ENCODE measurements at regions not wholly inside any gene's neighbourhood (a gene's known extent, or its start where the extent isn't known, plus 50 kb on each side); places are given as distances from the start of the nearest gene placed in this dataset.

- H3K9me3 ChIP-seq, result no peaks in the 10 kb centered on the region
- 79 to 86% methylated on average over 11 of the region's 12 CpGs for WGBS, 2 donors
- H3K36me3 ChIP-seq, result no peaks in the 10 kb centered on the region
- no peak for DNase-seq (ENCODE audit: low spot score in 2 of 2)
- no peaks in the 10 kb centered on the region for H3K27me3 ChIP-seq
- H3K4me1 ChIP-seq, result no peaks in the 10 kb centered on the region
- no peak overlapping the region for H3K4me3 ChIP-seq
- TF ChIP-seq POLR2A (IDR thresholded peaks at IDR 0.05), result no peak
- no peak for TF ChIP-seq EP300 (IDR thresholded peaks at IDR 0.05)
- no peak for TF ChIP-seq CTCF (IDR thresholded peaks at IDR 0.05)
- no peak overlapping the region for H3K27ac ChIP-seq
These were observed 1981.3 kb upstream of the IGFBP7 start for GRCh38 chr4:59091146-59092142.

- H3K9me3 ChIP-seq, result no peaks in the 10 kb centered on the region
- H3K27ac ChIP-seq, result no peak overlapping the region
- H3K36me3 ChIP-seq, result no peaks in the 10 kb centered on the region
- no peaks in the 10 kb centered on the region for H3K4me1 ChIP-seq
- no peak for DNase-seq (ENCODE audit: low spot score in 2 of 2)
- H3K27me3 ChIP-seq, result no peaks in the 10 kb centered on the region
- TF ChIP-seq EP300 (IDR thresholded peaks at IDR 0.05), result no peak
- no peak for TF ChIP-seq CTCF (IDR thresholded peaks at IDR 0.05)
- TF ChIP-seq POLR2A (IDR thresholded peaks at IDR 0.05), result no peak
- WGBS, 2 donors, result 84% methylated on average over 4 of the region's 4 CpGs
- H3K4me3 ChIP-seq, result no peak overlapping the region
These were observed 1984.3 kb upstream of the IGFBP7 start for GRCh38 chr4:59094505-59094904.

GRCh38 chr4:59102311-59102710, 1992.1 kb upstream of the IGFBP7 start:
- Histone ChIP-seq H3K27me3 (no peaks in the 10 kb centered on the region), H3K27ac (no peak overlapping the region), H3K4me1 (no peaks in the 10 kb centered on the region), H3K9me3 (no peaks in the 10 kb centered on the region), H3K36me3 (no peaks in the 10 kb centered on the region), H3K4me3 (no peak overlapping the region)
- DNase-seq (ENCODE audit: low spot score in 2 of 2), result no peak
- whole genome bisulfite sequencing, 2 donors, result 91 to 95% methylated on average over 2 of the region's 2 CpGs
- TF ChIP-seq CTCF (IDR thresholded peaks at IDR 0.05) (no peak), EP300 (IDR thresholded peaks at IDR 0.05) (no peak), POLR2A (IDR thresholded peaks at IDR 0.05) (no peak)

- 62 to 72% methylated on average over 4 of the region's 4 CpGs for WGBS, 2 donors
- H3K4me3 ChIP-seq, result no peak overlapping the region
- no peak for DNase-seq (ENCODE audit: low spot score in 2 of 2)
- H3K9me3 ChIP-seq, result no peaks in the 10 kb centered on the region
- no peaks in the 10 kb centered on the region for H3K27me3 ChIP-seq
- TF ChIP-seq EP300 (IDR thresholded peaks at IDR 0.05), result no peak
- H3K4me1 ChIP-seq, result no peaks in the 10 kb centered on the region
- no peaks in the 10 kb centered on the region for H3K36me3 ChIP-seq
- H3K27ac ChIP-seq, result no peak overlapping the region
These were observed 2010.2 kb upstream of the IGFBP7 start for GRCh38 chr4:59120287-59120814.

- Histone ChIP-seq H3K27ac (no peak overlapping the region), H3K27me3 (no peaks in the 10 kb centered on the region), H3K36me3 (no peaks in the 10 kb centered on the region), H3K4me3 (no peak overlapping the region), H3K4me1 (no peaks in the 10 kb centered on the region), H3K9me3 (no peaks in the 10 kb centered on the region)
- no peak for DNase-seq (ENCODE audit: low spot score in 2 of 2)
- TF ChIP-seq EP300 (IDR thresholded peaks at IDR 0.05) (no peak), POLR2A (IDR thresholded peaks at IDR 0.05) (no peak), CTCF (IDR thresholded peaks at IDR 0.05) (no peak)
- 47 to 84% methylated on average over 1 to 2 of the region's 2 CpGs for WGBS, 2 donors
These were observed 2012.4 kb upstream of the IGFBP7 start for GRCh38 chr4:59122626-59123025.

Measured in tibial nerve (tissue), 4 donors.